H1 (cell line): ENCODE measurements at regions not wholly inside any gene's neighbourhood (a gene's known extent, or its start where the extent isn't known, plus 50 kb on each side); places are given as distances from the start of the nearest gene placed in this dataset.

Experiments used
- CTCF ChIA-PET: fragments of 300-600 bp; sonication (Branson Sonifier 250); formaldehyde crosslinking; loops from one replicate; lab custom pipeline; 2021; ENCODE audit not compliant: partially characterized antibody; lab: Charles Lee
- POLR2A ChIA-PET: fragments of 300-600 bp; sonication (Branson Sonifier 250); formaldehyde crosslinking; loops from one replicate; lab custom pipeline; 2021; ENCODE audit warnings: inconsistent platforms; ENCODE audit not compliant: partially characterized antibody; lab: Charles Lee
- DNase-seq, 2 experiments: peaks; one replicate each; pipeline versions ENCODE4 v3.0.0 to v3.0.0-alpha.2; 2010 to 2022; ENCODE audit warnings: low spot score in 2 of 2, low read depth in 1 of 2, mixed read lengths in 1 of 2
- FAIRE-seq: peaks from 2 replicates; lab custom pipeline; 2011; peaks lifted over from hg19 to GRCh38; lab: Jason Lieb, UNC
- H2AFZ ChIP-seq: 2 replicates; pipeline ENCODE4 v1.8.1; 2012; ENCODE audit warnings: low read length, inconsistent platforms
- H2AK5ac ChIP-seq: 2 replicates; pipeline ENCODE4 v1.6.1; 2013; ENCODE audit warnings: low read depth, low read length
- H2BK120ac ChIP-seq: replicated peaks from 2 replicates; pipeline ENCODE3; 2013; ENCODE audit warnings: low read depth, low read length, inconsistent platforms
- H2BK12ac ChIP-seq: 2 replicates; pipeline ENCODE4 v1.6.1; 2013; ENCODE audit warnings: low read depth, low read length
- H2BK15ac ChIP-seq: 2 replicates; pipeline ENCODE4 v1.6.1; 2013; ENCODE audit warnings: low read length
- H2BK20ac ChIP-seq: 2 replicates; pipeline ENCODE4 v1.6.1; 2013; ENCODE audit warnings: low read length
- H2BK5ac ChIP-seq: 2 replicates; pipeline ENCODE4 v1.6.1; 2013; ENCODE audit warnings: low read depth, low read length
- H3K14ac ChIP-seq: 2 replicates; pipeline ENCODE4 v1.6.1; 2013; ENCODE audit warnings: inconsistent platforms; ENCODE audit not compliant: insufficient read length
- H3K18ac ChIP-seq: 2 replicates; pipeline ENCODE4 v1.6.1; 2013; ENCODE audit warnings: low read length; ENCODE audit errors: extremely low read depth
- H3K23ac ChIP-seq: 2 replicates; pipeline ENCODE4 v1.6.1; 2013; ENCODE audit warnings: inconsistent platforms; ENCODE audit not compliant: insufficient read length
- H3K23me2 ChIP-seq: 2 replicates; pipeline ENCODE4 v1.6.1; 2013; ENCODE audit warnings: low read depth, low read length
- H3K27ac ChIP-seq: 2 replicates; pipeline ENCODE4 v1.6.1; 2011; ENCODE audit warnings: low read depth, low read length, inconsistent platforms
- H3K27me3 ChIP-seq, 4 experiments: replicated peaks in 1 of 4; 1 replicate in 1 of 4; 2 replicates in 3 of 4; pipeline versions ENCODE4 v1.6.1 to v1.8.1; 2011 to 2013; ENCODE audit warnings: low read length in 3 of 4, mild to moderate bottlenecking in 3 of 4, inconsistent platforms in 2 of 4, mixed read lengths in 2 of 4, moderate library complexity in 1 of 4; ENCODE audit not compliant: control insufficient read depth in 3 of 4, insufficient read depth in 3 of 4; ENCODE audit errors: extremely low read depth in 1 of 4
- H3K36me3 ChIP-seq, 4 experiments: 2 replicates each; pipeline versions ENCODE4 v1.6.1 to v1.8.1; 2011 to 2013; ENCODE audit warnings: mild to moderate bottlenecking in 4 of 4, low read length in 3 of 4, moderate library complexity in 2 of 4, control low read depth in 1 of 4, inconsistent platforms in 1 of 4; ENCODE audit not compliant: insufficient read depth in 4 of 4, control insufficient read depth in 2 of 4
- H3K4ac ChIP-seq: replicated peaks from 2 replicates; pipeline ENCODE3; 2013; ENCODE audit warnings: low read length, low read depth, mixed read lengths, inconsistent platforms; ENCODE audit not compliant: insufficient read length
- H3K4me1 ChIP-seq, 4 experiments: replicated peaks in 1 of 4; 1 replicate in 1 of 4; 2 replicates in 3 of 4; pipeline versions ENCODE4 v1.6.1 to v1.8.1; 2011 to 2013; ENCODE audit warnings: low read length in 3 of 4, inconsistent platforms in 2 of 4, mixed read lengths in 1 of 4; ENCODE audit not compliant: insufficient read depth in 4 of 4, control insufficient read depth in 3 of 4
- H3K4me2 ChIP-seq, 2 experiments: 2 replicates each; pipeline versions ENCODE4 v1.6.1 to v1.8.1; 2011 to 2013; ENCODE audit warnings: low read depth in 2 of 2, low read length in 2 of 2, control low read depth in 1 of 2, inconsistent platforms in 1 of 2, mild to moderate bottlenecking in 1 of 2; ENCODE audit not compliant: insufficient read depth in 1 of 2
- H3K4me3 ChIP-seq, 4 experiments: fragments of 200-600, 300-600 bp in 1 of 4; sonication (generic), shearing (Covaris generic), sonication (Bioruptor Twin) in 1 of 4; 2 replicates each; pipeline versions ENCODE4 v1.5.1 to v1.8.1; 2011 to 2016; ENCODE audit warnings: low read length in 4 of 4, low read depth in 3 of 4, control low read depth in 2 of 4, inconsistent platforms in 2 of 4, mild to moderate bottlenecking in 2 of 4, mixed read lengths in 1 of 4, moderate library complexity in 1 of 4; ENCODE audit not compliant: insufficient read depth in 2 of 4; ENCODE audit errors: extremely low read depth in 1 of 4
- H3K56ac ChIP-seq: replicated peaks from 2 replicates; pipeline ENCODE3; 2013; ENCODE audit warnings: low read depth, mild to moderate bottlenecking, mixed read lengths, low read length, inconsistent platforms; ENCODE audit not compliant: insufficient read length
- H3K79me1 ChIP-seq: 2 replicates; pipeline ENCODE4 v1.6.1; 2013; ENCODE audit warnings: low read depth, low read length, control low read depth
- H3K79me2 ChIP-seq, 2 experiments: 2 replicates each; pipeline versions ENCODE4 v1.6.1 to v1.8.1; 2012 to 2013; ENCODE audit warnings: low read length in 2 of 2, mild to moderate bottlenecking in 2 of 2, inconsistent platforms in 1 of 2; ENCODE audit not compliant: insufficient read depth in 2 of 2, control insufficient read depth in 1 of 2
- H3K9ac ChIP-seq, 4 experiments: replicated peaks in 1 of 4; 1 replicate in 1 of 4; 2 replicates in 3 of 4; pipeline versions ENCODE4 v1.6.1 to v1.8.1; 2011 to 2013; ENCODE audit warnings: low read depth in 3 of 4, low read length in 3 of 4, control low read depth in 2 of 4, mild to moderate bottlenecking in 2 of 4, moderate library complexity in 2 of 4, inconsistent platforms in 1 of 4; ENCODE audit errors: extremely low read depth in 1 of 4
- H3K9me3 ChIP-seq, 2 experiments: 2 replicates each; pipeline versions ENCODE4 v1.6.1 to v1.8.1; 2012 to 2013; ENCODE audit warnings: mild to moderate bottlenecking in 2 of 2, moderate library complexity in 2 of 2, control low read depth in 1 of 2, inconsistent platforms in 1 of 2, low read depth in 1 of 2, low read length in 1 of 2, mixed read lengths in 1 of 2; ENCODE audit not compliant: insufficient read depth in 2 of 2
- H4K20me1 ChIP-seq, 2 experiments: replicated peaks in 1 of 2; 2 replicates each; pipeline versions ENCODE3 to v1.8.1; 2011 to 2013; ENCODE audit warnings: inconsistent platforms in 2 of 2, low read length in 2 of 2, mild to moderate bottlenecking in 1 of 2; ENCODE audit not compliant: insufficient read depth in 2 of 2, control insufficient read depth in 1 of 2
- H4K5ac ChIP-seq: 2 replicates; pipeline ENCODE4 v1.6.1; 2013; ENCODE audit warnings: low read length, low read depth, mixed read lengths, inconsistent platforms; ENCODE audit not compliant: insufficient read length
- H4K8ac ChIP-seq: 2 replicates; pipeline ENCODE4 v1.8.0; 2013; ENCODE audit warnings: mild to moderate bottlenecking, moderate library complexity, low read length, inconsistent platforms; ENCODE audit not compliant: insufficient read depth; ENCODE audit errors: extremely low read depth
- H4K91ac ChIP-seq: replicated peaks from 2 replicates; pipeline ENCODE3; 2013; ENCODE audit warnings: low read length, mixed read lengths, inconsistent platforms; ENCODE audit not compliant: insufficient read length
- BRCA1 ChIP-seq: IDR thresholded peaks from 2 replicates; pipeline ENCODE4 v1.6.1; 2012; ENCODE audit warnings: low read depth, low read length, improper control_type of control experiment
- CEBPB ChIP-seq: IDR thresholded peaks from 2 replicates; pipeline ENCODE4 v1.6.1; 2012; ENCODE audit warnings: low read depth, low read length
- CREB1 ChIP-seq: IDR thresholded peaks from 2 replicates; pipeline ENCODE4 v1.6.1; 2012; ENCODE audit warnings: inconsistent platforms
- GTF2F1 ChIP-seq: IDR thresholded peaks from 2 replicates; pipeline ENCODE4 v1.6.1; 2012; ENCODE audit warnings: low read depth, low read length, improper control_type of control experiment, borderline replicate concordance
- KDM1A ChIP-seq: fragments of 200-600, 300-600 bp; sonication (generic); IDR thresholded peaks from 2 replicates; pipeline ENCODE4 v1.7.1; 2016; ENCODE audit warnings: mild to moderate bottlenecking, low read length, borderline replicate concordance
- MAFK ChIP-seq: IDR thresholded peaks from 2 replicates; pipeline ENCODE4 v1.6.1; 2012; ENCODE audit warnings: low read depth, mild to moderate bottlenecking, improper control_type of control experiment, low read length
- NANOG ChIP-seq: IDR thresholded peaks from 2 replicates; pipeline ENCODE4 v1.6.1; 2011; ENCODE audit warnings: low read length, low read depth, mild to moderate bottlenecking, inconsistent platforms; ENCODE audit not compliant: insufficient read depth, poor library complexity, severe bottlenecking
- POLR2AphosphoS5 ChIP-seq: IDR thresholded peaks from 2 replicates; pipeline ENCODE4 v1.6.1; 2011; ENCODE audit warnings: low read depth, low read length
- RBBP5 ChIP-seq: IDR thresholded peaks from 2 replicates; pipeline ENCODE4 v1.7.1; 2012; ENCODE audit warnings: low read depth, mild to moderate bottlenecking, inconsistent platforms, low read length, moderate library complexity, borderline replicate concordance
- RFX5 ChIP-seq: IDR thresholded peaks from 2 replicates; pipeline ENCODE4 v1.6.1; 2011; ENCODE audit warnings: low read depth, low read length, improper control_type of control experiment, borderline replicate concordance
- RNF2 ChIP-seq: fragments of 200-900, 300-1000 bp; sonication (generic); IDR thresholded peaks from 2 replicates; pipeline ENCODE4 v1.7.1; 2016; ENCODE audit warnings: borderline replicate concordance, low read depth, mild to moderate bottlenecking, antibody characterized with exemption, low read length; ENCODE audit not compliant: poor library complexity, severe bottlenecking; ENCODE audit errors: missing control alignments
- SIN3A ChIP-seq, 2 experiments: IDR thresholded peaks in 1 of 2; conservative IDR thresholded peaks in 1 of 2; 2 replicates each; pipeline ENCODE4 v1.6.1; 2011 to 2012; ENCODE audit warnings: low read length in 2 of 2, improper control_type of control experiment in 1 of 2, low read depth in 1 of 2, mild to moderate bottlenecking in 1 of 2
- SP1 ChIP-seq: IDR thresholded peaks from 2 replicates; pipeline ENCODE4 v1.6.1; 2011; ENCODE audit warnings: low read depth, low read length
- TAF7 ChIP-seq: optimal IDR thresholded peaks from 2 replicates; pipeline ENCODE3; 2011; ENCODE audit warnings: low read depth, mild to moderate bottlenecking, inconsistent platforms, low read length, moderate library complexity, borderline replicate concordance
- ZNF274 ChIP-seq: IDR thresholded peaks from 2 replicates; pipeline ENCODE4 v1.7.0; 2012; ENCODE audit warnings: low read length, borderline replicate concordance; ENCODE audit errors: extremely low read depth
- WGBS, 2 experiments: shearing (Covaris generic) in 1 of 2; methylation state at CpG; one replicate each; pipeline versions ENCODE4 v1.1.6 to v1.1.7; 2013 to 2015; ENCODE audit warnings: low lambda C conversion rate in 2 of 2, mixed read lengths in 2 of 2, inconsistent platforms in 1 of 2, low coverage in 1 of 2, missing lambda C conversion rate in 1 of 2; ENCODE audit not compliant: insufficient replicate concordance in 2 of 2, insufficient coverage in 1 of 2, insufficient read length in 1 of 2; ENCODE audit errors: extremely low coverage in 1 of 2, missing lambda C conversion rate in 1 of 2; 5-methylcytosine and 5-hydroxymethylcytosine counted together

DNA sequence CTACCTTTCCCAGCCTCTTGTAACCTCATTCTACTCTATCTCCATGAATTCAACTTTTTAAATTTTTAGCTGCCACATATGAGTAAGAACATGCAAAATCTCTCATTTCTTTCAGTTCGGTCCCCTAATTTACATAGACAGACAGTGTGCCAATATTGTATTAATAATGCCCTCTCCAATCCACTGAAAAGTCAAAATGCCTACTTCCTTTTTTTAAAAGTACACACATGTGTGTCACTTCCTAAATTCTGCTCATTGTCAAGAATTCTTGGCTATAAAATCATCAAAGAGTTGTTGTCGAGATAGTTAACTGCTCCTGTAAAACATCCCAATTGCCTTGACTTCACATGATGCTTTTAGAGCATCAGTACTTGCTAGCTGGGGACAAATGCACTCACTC, 84.2 kb upstream of the IL12A start:
- no peaks in the 10 kb centered on the region; the same call in 1 of the 2 replicates for H3K23me2 ChIP-seq
- CTCF ChIA-PET: interaction anchor here (1.2 to 2.6 kb wide), 3 partner anchors 20 to 102 kb away, joined by 3 to 9 read pairs (median 5); no protein-coding TSS in a partner anchor
- no peak overlapping the region for H3K23ac ChIP-seq
- no peak overlapping the region for H3K4me3 ChIP-seq
- no peak overlapping the region for H4K8ac ChIP-seq
- H3K27me3 ChIP-seq: no peaks in the 10 kb centered on the region
- no peak overlapping the region for H2AK5ac ChIP-seq
- H3K4me1 ChIP-seq: no peaks in the 10 kb centered on the region; a peak in 1 of 7 replicates
- H4K20me1 ChIP-seq: no peaks in the 10 kb centered on the region
- no peaks in the 10 kb centered on the region for H3K79me2 ChIP-seq
- no peak overlapping the region for H2BK20ac ChIP-seq
- no peak overlapping the region for H2BK15ac ChIP-seq
- H3K27ac ChIP-seq: no peak overlapping the region
- no peak overlapping the region for H2BK5ac ChIP-seq
- no peak overlapping the region for H3K9ac ChIP-seq
- H3K79me1 ChIP-seq: no peaks in the 10 kb centered on the region
- H3K9me3 ChIP-seq: no peaks in the 10 kb centered on the region
- no peak overlapping the region for H2BK12ac ChIP-seq
- H3K56ac ChIP-seq: no peak overlapping the region
- WGBS, 2 experiments: 89% methylated on average over 2 of the region's 2 CpGs; no CpG with 5 or more reads in 1 of the 2 experiments
- DNase-seq: no peak
- H2BK120ac ChIP-seq: no peak overlapping the region
- H4K91ac ChIP-seq: no peak overlapping the region
- H3K4me2 ChIP-seq: no peak overlapping the region
- no peak overlapping the region for H4K5ac ChIP-seq
- H3K36me3 ChIP-seq: no peaks in the 10 kb centered on the region
- no peak overlapping the region for H3K18ac ChIP-seq
- H3K4ac ChIP-seq: no peak overlapping the region
- FAIRE-seq: no peak
- POLR2A ChIA-PET: no interaction called here
- H3K14ac ChIP-seq: no peak overlapping the region
- no peak overlapping the region for H2AFZ ChIP-seq
- TF ChIP-seq TAF7 (no peak), SP1 (no peak), SIN3A (conservative IDR thresholded peaks at IDR 0.05 in 1 of 2, IDR thresholded peaks at IDR 0.05 in 1 of 2; ENCODE audit: low read depth in 1 of 2, low read length in 2 of 2) (no peak), KDM1A (no peak), GTF2F1 (no peak), RBBP5 (no peak), RNF2 (no peak), MAFK (no peak), BRCA1 (no peak), POLR2AphosphoS5 (no peak), RFX5 (no peak), CREB1 (no peak), CEBPB (no peak), ZNF274 (no peak), NANOG (no peak)
